MM.1S (cell line): ENCODE measurements at regions not wholly inside any gene's neighbourhood (a gene's known extent, or its start where the extent isn't known, plus 50 kb on each side); places are given as distances from the start of the nearest gene placed in this dataset.

Source experiments
- EZH2phosphoT487 ChIP-seq: fragments of 300-600 bp; sonication (generic); IDR thresholded peaks from 2 replicates; pipeline ENCODE4 v1.6.1; 2018; ENCODE audit warnings: antibody characterized with exemption, low read length
- TF ChIP-seq, protein P1 (sequence below): fragments of 300-600 bp; sonication (generic); IDR thresholded peaks from 2 replicates; pipeline ENCODE4 v1.5.1; 2016; ENCODE audit warnings: antibody characterized with exemption, low read length, mixed read lengths

DNA sequence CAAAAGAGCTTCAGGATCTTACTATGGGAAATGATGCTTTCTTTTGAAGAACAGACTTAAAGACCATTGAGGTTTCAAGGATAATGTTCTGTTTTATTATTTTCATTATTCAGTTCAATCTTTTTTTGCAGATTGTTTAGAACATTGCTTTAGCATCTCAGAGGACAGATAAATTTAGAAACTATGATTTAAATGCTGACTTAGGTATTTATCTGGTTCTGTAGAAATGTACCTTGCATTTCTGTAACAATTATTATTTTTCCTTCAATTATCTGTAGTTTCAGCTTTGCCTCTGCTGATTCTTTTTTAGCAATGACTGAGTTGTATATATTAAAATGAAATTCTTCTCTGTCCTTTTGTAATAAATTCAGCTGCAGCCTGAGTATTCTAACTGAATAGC, 205.4 kb upstream of the PCSK2 start:
- TF ChIP-seq, protein P1, sequence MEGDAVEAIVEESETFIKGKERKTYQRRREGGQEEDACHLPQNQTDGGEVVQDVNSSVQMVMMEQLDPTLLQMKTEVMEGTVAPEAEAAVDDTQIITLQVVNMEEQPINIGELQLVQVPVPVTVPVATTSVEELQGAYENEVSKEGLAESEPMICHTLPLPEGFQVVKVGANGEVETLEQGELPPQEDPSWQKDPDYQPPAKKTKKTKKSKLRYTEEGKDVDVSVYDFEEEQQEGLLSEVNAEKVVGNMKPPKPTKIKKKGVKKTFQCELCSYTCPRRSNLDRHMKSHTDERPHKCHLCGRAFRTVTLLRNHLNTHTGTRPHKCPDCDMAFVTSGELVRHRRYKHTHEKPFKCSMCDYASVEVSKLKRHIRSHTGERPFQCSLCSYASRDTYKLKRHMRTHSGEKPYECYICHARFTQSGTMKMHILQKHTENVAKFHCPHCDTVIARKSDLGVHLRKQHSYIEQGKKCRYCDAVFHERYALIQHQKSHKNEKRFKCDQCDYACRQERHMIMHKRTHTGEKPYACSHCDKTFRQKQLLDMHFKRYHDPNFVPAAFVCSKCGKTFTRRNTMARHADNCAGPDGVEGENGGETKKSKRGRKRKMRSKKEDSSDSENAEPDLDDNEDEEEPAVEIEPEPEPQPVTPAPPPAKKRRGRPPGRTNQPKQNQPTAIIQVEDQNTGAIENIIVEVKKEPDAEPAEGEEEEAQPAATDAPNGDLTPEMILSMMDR, result no peak
- TF ChIP-seq EZH2phosphoT487, result no peak
